NOMO-1 treated with dmso at 0.1 percent for 144 hours (cell line): ENCODE measurements at regions not wholly inside any gene's neighbourhood (a gene's known extent, or its start where the extent isn't known, plus 50 kb on each side); places are given as distances from the start of the nearest gene placed in this dataset.
"Not testable (repeated sequence)": the region's sequence is repeated elsewhere in the genome, so short reads cannot be mapped to it uniquely, and the experiment has no call there.

Source experiments
- DNase-seq: peaks from one replicate; lab custom pipeline; 2025; ENCODE audit not compliant: unreplicated experiment; lab: John Stamatoyannopoulos, UW

DNA sequence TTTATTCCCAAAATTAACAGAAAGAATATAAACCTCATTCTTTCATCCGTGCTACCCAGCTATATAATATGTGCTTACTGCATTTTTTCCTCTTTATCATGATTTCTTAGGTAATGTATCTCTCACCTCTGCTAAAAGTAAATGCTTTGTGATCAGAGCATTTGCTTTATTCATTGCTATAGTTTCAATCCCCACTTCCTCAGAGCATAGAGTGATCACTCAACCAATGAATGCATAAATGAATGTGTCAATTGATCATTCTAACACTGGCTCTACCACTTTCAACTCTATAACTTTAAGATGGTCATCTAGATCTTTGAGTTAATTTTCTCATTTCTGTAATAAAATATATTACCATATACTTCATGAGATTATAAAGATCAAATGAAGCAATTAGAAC lies 719.2 kb downstream of the CETN3 start:
- DNase-seq, result no peak

DNA sequence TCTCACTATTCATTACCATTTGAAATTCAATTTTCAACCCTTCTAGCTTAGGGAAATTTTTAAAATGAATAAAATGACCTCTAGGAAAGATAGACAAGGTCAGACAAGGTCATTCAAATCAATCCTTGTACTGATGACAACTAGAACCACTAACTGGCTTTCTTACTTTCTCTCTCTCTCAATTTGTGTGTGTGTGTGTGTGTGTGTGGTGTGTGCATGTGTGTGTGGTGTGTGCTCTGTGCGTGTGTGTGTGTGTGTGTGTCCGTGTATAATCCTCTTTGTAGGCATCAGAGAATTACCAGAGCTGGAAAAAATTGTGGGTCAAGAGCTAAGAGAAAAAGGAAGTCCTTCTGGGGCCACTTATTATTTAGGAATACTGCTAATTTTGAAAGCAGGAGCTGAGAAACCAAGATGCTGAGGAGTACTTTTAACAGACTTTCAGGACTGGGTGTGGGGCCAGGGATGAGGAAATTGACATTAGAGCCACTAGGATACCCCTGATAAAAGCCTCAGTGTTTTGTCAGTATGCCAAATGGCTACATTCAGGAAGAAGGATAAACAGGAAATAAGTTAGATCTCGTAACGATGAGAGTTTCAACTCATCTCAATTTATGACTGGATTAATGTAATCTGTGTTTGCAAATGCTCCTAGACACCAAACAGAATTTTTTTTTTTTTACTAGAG lies 723.3 kb downstream of the CETN3 start:
- DNase-seq, result no peak

DNA sequence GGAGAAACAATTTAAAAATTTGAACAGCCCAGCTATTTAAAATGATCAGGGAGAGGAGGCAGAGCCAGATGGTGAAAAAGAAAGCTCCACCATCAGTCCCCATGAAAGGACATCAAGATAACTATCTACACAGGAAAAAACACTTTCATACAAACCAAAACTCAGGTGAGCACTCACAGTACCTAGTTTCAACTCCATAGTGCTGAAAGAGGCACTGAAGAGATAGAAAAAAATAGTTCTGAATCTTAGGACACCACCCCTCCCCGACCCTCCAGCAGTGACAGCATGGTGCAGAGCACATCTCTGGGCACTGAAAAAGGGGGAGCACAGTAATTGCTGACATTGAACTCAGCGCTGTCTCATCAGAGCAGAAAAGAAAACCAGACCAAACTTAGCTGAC lies 732.9 kb downstream of the CETN3 start:
- no peak for DNase-seq

DNA sequence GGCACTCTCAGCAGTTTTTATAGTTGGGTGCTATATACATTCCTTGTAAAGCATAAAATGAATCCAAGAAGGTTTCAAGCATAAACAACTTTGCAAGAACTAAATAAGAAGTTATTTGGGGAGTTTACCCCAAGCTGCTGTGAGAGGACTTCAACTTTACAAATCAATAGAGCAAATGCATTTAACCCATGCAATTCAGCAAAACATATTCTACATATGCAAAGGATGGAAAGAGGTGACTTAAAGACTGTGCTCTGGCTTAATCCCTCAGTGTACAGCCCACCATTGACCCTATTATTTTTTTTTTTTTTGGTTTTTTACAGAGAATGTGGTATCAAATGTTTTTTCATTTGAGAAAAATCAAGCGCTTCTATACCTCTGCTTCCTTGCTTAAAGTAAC lies 736.5 kb downstream of the CETN3 start:
- no peak for DNase-seq

GRCh38 chr5:89668821-89669220 lies 740.7 kb downstream of the CETN3 start:
- no peak for DNase-seq

DNA sequence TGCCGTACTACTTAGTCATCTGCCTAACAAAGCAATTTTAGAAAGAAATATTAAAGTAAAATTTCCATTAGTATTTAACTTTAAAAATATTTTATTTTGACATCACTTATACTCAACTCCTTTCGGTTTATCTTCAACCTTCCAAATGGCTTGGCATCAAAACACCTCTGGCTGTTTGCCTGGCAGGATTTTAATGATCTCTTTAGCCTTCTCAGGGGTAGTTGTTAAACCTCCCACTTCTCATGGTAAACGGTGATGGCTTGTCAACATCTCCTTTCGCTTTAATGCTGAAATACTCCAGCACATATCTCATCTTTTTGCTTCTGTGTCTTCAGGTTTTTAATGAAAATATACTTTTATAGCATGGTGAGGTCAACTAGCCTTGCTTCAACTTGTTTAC lies 747.1 kb downstream of the CETN3 start:
- DNase-seq, result no peak

- no peak for DNase-seq
Observed at GRCh38 chr5:89638871-89639270, 755.9 kb upstream of the MEF2C start.

- DNase-seq, result not testable (repeated sequence)
Observed at GRCh38 chr5:89634176-89634575, 751.2 kb upstream of the MEF2C start.

- DNase-seq, result not testable (repeated sequence)
Observed at GRCh38 chr5:89630064-89630463, 747.1 kb upstream of the MEF2C start.

DNA sequence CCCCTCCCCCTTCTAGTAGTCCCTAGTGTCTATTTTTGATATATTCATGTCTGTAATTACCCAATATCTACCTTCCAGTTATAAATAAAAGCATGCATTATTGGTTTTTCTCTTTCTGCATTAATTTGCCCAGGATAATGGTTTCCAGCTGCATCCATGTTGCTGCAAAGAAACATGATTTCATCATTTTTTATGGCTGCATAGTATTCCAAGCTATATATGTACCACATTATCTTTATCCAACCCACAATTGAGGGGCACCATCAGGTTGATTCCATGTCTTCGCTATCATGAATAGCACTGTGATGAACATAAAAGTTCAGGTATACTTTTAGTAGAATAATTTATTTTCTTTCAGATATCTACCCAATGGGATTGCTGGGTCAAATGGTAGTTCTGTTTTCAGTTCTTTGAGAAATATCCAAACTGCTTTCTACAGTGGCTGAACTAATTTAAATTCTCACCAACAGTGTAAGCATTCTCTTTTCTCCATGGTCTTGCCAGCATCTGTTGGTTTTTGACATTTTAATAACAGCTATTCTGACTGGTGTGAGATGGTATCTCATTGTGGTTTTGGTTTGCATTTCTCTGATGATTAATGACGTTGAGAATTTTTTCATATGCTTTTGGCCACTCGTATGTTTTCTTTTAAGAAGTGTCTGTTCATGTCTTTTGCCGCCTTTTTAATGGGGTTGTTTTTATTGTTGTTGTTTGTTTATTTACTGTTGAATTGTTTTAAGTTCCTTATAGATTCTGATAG lies 746.1 kb upstream of the MEF2C start:
- DNase-seq, result no peak

GRCh38 chr5:89615839-89616518 lies 733.0 kb upstream of the MEF2C start:
- no peak for DNase-seq

DNA sequence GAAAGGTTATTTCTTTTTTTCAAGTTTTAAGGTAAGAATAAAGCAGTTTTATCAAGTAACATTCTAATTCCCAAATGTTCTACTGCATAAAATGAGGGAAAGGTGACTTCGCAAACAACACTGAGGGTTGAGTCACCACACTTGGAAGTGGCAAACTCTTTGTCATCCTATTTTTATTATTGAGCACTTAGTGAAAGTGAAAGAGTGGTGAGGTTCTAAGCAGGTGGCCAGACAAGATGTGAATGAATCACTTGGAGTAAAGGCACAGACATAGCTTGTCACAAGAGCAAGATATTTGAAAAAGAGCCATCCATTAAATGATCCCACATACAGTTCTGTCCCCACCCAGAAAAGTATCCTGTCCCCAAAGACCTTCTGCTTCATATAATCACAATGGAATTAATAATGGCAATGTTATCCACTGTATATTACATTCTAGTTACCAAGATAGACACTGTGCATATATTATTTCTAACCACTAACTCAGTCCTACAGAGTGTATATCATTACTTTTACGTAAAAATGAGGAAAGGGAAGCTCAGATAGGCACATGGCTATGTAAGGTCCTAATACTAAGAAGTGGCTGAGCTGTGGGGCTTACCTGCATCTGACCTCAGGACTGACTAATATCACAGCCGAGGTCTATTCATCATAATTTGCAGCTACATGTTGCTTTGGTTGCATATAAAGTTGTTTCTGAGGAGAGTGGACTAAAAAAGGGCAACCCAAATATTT lies 730.4 kb upstream of the MEF2C start:
- DNase-seq, result no peak

GRCh38 chr5:89606939-89607534 lies 724.1 kb upstream of the MEF2C start:
- DNase-seq, result no peak

DNA sequence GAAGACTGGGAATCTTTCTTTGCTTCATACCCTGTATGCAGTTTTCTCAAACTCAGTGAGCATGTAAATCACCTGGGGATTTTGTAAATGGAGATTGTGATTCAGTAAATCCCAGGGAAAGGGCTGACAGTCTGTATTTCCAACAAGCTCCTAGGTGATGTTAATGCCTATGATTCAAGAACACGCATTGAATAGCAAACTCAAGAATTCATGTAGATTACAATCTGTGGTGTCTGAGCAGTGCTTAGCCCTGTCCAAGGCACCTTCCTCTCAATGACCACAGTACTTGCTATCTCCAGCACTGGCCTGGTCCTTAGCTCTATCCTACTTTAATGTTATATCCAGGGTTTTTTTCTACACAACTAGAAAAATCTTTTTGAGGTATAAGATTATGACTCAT lies 721.4 kb upstream of the MEF2C start:
- DNase-seq, result no peak

GRCh38 chr5:89601880-89602279 lies 718.9 kb upstream of the MEF2C start:
- no peak for DNase-seq

DNA sequence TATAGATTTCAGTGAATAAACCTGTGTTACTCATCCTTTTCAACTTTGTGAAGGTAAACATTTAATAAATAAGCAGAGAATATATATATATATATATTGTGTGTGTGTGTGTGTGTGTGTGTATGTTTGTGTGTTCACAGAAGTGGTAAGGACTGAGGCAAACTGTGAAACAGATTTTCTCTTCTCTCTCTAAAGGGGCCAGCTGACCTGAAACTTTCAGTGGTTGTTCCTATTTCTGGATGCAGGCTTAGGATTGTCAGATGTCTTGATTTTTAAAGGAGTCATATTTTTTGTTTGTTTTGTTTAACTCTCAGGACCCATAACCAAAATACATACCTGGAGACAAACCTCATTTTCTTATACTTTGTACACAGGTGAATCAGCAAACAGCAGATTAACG lies 714.9 kb upstream of the MEF2C start:
- no peak for DNase-seq

DNA sequence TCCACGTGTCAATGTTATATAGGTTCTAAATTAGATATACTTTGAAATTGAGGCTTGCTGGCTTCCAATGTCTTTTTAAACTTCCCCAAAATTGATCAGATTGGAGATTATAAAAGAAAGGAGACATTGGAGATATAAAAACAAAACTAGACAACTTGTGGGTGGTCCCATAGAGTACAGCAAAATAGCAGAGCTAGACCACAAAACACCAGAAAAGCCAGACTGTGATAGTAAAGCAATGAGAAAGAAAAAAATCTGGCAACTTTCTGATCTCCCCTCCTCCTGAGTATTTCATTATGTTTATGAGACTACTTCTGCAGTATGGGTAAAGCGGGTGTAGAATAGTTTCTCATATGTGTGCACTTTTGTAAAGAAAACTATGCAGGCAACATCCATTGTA lies 713.8 kb upstream of the MEF2C start:
- DNase-seq, result no peak

DNA sequence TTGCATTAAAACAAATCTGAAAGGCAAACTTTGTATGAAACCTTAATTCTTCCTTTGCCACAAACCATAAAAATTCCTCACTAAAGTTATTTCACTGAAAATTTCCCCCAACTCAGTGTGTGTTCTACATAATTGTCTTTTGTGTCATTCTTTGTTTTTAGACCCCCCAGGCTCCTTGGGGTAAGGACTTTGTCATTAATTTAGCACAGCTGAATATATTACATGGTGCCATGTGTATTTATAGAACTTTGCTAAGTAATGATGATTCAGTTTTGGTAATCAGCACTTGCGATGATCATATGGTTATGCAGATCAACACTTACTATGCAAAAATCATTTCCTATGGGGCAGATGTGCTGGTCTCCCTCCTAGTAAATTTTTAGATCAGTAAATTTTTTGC lies 712.1 kb upstream of the MEF2C start:
- DNase-seq, result no peak

DNA sequence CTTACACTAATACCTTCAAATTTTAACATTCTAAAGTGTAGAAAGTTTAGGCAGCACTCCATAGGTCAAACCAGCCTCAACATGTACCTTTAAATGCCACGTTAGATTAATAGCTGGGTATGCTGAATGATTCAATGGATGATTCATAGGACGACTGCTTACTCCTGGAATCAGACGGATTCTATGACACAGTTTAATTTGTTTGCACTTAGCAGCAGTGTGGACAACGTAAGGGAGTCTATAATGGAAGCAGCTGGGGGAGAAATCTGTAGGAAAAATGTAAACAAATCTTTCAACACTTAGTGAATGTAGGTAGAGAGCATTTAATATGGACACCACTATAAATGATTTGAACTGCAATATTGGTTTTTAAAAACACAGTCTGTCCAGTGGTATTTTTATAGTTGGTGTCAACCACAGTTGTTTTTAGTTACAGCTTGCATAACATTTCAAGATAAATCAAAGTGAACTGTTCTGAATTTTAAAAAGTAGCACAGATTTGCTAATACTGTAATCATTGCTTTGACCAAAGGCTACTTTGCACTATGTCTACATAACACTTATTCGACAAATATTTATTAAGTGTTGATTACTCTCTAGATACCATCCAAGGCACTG lies 701.5 kb upstream of the MEF2C start:
- DNase-seq, result no peak

DNA sequence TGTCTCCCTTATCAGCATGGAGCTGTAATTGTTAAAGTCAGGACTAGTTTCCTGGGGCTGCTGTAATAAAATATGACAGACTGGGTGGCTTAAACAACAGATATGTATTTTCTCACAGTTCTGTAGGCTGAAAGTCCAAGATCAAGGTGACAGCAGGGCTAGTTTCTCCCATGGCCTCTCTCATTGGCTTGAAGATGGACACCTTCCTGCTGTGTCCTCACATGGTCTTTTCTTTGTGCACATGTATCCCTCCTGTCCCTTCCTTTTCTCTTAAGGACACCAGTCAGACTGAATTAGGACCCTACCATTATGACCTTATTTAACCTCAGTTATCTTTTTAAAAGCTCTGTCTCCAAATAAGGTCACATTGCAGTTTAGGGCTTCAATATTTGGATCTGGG lies 700.5 kb upstream of the MEF2C start:
- DNase-seq, result no peak
